ENCODE measurements at regions not wholly inside any gene's neighbourhood (a gene's known extent, or its start where the extent isn't known, plus 50 kb on each side); places are given as distances from the start of the nearest gene placed in this dataset.

DNA sequence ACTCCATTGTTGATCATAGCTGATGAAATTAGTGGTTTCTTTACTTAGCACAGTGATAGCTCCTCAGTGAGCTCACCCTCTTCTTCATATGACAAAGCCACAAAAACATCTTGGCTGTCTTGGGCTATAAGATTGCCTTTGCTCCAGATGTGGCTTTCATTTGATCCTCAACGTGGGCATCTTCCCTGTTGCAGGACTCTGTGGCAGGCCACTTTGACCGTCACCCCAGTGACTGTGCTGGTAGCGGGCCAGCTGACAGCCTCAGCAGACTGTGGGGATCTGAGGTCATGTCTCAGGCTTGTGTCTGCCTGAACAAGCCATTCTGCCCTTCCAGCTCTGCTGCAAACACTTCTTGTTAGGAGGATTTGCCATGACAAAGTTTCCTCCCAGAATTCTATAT is 422.2 kb downstream of the NR2F1-AS1 start:
- DNase-seq: no peak

DNA sequence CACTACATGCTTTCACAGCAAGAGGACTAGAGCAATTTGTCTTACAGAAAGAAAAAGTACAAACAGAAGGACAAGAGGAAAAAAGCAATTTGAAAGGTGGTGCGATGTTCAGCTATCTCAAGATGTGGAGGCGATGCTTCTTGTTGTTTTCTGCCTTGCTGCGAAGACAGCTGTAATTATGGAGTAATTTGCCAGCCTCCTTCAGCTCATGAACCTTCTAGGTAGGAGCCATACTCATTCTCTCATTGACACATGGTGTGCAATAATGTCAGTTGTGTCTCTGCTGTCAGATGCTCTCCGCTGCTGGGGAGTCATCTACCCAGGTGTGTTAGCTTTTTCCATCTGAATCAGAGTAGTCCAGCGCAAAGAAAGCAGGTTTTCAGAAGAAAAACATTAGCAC is 424.5 kb downstream of the NR2F1-AS1 start:
- DNase-seq: no peak

DNA sequence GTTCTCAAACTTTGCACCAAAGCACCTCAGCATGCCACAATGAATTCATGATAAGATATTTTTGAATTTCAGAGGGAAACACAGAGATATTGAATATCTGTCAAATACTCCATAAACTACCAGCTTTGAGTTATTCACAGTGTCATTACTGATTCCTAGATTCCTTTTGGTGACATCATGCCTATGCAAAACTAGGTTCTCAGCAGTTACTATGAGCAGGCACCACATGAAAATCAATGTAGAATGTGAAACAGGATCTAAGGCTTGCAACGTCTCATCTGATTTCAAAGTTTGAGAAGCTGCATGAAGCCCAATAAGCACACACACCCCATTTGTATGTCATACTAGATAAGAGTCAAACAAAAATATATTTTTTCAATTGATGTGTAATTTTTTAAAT is 426.5 kb downstream of the NR2F1-AS1 start:
- no peak for DNase-seq

DNA sequence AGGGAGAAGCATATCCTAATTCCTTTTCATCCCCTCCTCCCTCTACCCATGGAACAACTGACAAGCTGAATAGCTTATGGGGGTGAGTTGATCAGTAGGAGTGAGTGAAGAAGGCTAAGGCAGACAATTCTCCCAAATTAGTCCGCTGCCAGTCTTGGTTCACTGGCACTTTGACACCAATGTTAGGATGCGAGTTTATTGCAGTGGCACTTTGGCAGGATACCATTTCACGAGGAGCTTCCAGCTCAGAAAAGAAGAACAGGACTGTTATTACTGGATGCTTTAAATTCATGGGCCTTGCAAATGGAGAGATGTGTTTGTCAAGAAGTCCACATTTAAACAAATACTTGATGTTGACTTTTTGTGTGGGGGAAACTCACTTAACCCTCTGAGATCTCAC is 427.6 kb downstream of the NR2F1-AS1 start:
- no peak for DNase-seq

DNA sequence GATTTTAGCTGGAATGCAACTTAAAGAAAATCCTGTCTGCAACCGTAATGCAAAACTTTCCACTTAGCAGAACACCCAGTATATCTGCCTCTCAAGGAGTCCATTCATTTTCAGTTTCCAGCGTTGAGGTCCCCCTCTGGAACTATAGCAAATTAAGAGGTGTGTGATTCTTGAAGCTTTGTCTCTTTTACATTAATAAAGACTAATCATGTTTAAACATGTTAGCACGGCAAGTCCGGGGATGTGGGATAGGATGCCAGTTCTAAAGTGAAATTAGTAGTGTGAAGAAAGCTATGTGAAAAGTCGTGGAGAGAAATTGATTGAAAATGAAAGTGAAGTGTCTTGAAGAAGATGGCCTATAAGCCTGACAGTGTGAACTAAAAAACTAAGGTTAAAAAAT is 429.1 kb downstream of the NR2F1-AS1 start:
- no peak for DNase-seq

DNA sequence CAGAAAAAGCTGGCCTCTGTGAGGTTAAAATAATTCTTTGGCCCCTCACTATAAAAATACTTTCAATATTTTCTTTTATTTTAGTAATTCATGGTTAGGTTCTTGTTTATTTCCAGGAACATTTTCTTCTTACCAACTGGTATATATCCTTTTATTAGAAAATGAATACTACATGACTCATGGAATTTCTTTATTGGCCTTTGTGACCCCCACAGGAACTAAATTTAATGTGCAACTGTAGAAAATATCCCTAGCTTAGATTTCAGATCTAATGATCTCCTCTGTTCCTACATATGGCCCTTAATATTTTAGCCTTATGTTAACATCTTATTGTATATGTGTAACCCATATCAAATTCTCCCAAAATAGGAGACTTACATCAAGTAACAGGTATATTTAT is 429.9 kb downstream of the NR2F1-AS1 start:
- DNase-seq: no peak

DNA sequence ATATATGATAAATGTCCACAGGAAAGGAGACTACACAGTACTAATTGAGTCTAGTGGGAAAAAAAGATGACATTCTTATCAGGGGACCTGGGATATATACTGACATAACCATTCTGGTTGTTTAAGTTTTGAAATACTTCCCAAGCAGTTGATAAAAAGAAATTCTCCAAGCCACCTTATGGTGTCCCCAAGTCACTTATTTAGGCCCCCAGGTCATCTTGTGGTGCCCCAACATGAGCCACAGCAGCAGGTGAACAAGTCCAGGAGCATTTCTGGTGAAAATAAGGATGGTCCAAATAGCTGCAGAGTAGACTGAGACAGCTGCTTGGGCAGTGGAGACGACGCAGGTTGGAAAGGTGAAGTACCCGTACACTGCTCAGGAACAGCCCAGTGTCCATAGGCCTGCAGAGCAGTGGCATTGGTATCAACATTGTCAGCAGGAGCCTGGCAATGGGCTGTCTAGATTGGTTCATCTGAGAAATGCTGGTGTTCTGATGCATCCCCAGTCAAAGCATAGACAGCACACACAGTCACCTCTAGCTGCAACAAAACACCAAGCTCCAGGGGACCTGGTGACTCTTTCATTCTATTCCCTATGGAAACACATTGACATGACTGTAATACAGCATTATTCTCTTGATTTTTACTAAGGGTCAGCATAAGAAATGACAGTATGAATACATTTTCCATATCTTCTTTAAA is 430.6 kb downstream of the NR2F1-AS1 start:
- no peak for DNase-seq

DNA sequence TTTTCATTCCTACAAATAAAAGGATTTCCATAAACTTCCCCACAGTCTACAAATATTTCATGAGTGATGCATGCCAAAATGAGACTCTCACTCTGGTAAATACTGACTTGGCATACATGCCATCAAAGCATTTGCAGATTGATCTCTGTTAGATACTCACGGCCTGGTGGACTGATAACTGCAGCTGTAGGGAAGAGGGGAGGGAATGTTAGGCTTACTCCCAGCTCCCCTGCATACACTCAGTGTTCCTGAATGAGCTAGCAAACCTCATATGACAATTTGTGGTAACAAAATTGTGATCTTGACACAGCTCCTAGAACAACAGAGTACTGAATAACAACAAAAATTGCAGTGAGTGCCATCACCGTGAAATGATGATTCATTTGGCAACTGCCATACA is 435.3 kb downstream of the NR2F1-AS1 start:
- no peak for DNase-seq

DNA sequence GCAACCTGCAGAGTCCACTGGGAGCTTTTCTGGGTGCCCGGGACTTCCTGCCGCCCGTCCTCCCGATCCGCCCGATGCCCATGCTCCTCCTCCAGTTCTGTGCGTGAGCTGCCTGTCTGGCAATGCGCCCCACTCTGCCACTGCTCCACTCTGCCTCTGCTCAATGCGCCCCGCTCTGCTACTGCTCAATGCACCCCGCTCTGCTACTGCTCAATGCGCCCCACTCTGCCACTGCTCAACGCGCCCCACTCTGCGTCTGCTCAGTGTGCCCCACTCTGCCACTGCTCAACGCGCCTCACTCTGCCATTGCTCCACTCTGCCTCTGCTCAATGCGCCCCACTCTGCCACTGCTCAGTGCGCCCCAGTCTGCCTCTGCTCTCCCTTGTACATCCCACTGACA is 436.0 kb downstream of the NR2F1-AS1 start:
- DNase-seq: no peak

DNA sequence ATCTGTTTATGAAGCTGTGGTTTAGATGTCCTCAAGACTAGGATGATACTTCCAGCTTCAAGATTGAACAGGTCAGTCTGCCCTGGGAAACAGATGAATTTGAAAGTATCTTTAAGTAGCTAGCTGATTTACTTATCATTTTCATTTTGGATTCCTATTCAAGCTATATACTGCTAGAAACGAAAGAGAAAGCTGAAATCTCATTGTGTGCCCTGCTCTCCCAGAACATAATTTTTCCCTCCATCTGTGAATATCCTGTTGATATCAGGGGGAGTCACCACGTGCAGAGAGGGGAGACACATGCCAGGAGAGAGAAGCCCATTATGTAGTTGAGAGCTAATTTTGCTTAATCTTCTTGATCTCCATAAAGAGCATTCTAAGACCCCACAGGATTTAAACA is 439.1 kb downstream of the NR2F1-AS1 start:
- DNase-seq: no peak

DNA sequence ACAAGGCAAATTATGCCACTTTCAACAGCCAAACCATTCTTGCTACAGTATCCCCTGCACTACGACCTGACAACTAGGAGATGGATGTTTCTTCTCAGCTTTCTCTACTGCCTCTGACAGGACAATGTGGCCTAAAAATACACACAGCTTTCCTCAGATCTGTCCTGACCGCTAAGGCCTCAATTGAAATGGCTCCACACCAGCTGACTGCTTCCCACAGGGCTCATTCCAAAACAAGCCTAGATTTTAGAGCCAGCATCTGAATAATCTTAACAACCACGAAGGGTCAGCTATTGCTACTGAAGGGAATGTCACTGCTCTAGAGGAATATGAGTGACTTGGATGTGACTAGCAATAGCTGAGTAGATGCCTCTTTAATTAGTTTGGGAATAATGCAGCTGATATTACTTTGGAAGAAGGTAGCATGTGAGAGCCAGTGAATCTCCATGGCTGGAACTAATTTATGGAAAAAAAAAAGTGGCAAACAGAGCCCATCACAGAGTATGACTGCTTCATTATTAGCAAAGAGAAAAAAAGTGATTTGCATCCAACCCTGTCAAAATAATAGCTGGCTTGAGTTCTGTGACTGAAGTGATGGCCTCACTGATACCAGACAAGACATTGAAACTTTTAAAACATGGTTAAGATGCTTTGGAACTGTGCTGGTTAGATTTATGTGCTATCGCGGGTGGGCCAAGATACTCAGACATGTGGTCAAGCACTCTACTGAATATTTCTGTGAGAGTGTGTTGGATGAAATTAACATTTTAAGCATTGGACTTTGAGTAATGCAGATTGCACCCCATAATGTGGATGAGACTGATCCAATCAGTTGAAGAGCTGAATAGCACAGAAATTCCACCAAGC is 450.2 kb downstream of the NR2F1-AS1 start:
- no peak for DNase-seq

DNA sequence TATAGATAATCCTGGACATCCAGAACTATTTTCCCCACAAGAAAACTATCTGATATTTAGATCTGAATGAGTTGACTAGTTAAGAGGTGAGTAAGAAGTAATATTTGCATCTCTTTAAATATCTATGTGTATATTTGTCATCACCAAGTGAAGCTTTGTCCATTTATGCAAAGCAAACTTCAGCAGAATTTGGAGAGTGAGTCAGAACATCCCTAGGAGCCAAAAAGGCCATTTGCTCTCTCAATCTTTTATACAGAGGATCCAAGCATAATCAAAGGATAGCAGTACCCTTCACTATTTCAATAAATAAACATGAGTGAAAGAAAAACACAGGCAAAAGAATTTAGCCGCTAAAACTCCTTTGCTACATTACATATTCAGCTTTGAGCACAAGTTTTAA is 454.4 kb downstream of the NR2F1-AS1 start:
- no peak for DNase-seq

DNA sequence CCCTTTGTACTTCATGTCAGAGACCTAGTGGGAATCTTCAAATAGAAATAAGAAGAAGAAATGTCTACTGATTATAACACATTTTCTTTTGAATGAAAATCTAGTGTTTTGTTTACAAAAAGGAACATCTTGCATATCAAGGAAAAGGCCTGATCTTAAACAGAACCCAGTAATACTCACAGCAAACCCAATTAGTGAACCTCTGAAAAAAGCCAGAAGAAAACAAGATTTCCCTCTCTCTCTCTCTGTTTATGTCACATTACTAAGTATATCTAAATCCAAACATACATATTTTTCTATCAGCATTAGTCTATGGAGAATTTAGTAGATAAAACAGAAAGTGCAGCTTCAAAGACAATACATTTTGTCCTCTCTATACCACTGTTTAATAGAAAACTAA is 457.9 kb downstream of the NR2F1-AS1 start:
- DNase-seq: no peak

DNA sequence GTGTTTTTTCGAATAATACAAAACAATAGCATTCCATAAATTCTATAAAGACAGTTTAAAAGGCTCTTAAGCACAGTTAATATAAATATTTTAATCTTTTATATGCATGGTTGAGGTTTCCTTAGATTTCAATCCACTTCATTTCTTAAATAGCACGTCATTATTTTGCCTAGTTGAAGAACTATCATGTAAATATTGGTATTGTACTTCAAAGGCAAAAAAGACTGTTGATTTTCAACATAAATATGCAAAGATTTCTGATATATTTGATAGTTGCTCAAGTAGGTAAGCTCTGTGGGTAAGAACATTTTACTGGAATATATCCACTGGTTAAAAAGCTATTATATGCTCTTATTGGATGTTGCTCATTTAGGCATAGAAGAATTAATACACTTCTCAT is 458.6 kb downstream of the NR2F1-AS1 start:
- no peak for DNase-seq

DNA sequence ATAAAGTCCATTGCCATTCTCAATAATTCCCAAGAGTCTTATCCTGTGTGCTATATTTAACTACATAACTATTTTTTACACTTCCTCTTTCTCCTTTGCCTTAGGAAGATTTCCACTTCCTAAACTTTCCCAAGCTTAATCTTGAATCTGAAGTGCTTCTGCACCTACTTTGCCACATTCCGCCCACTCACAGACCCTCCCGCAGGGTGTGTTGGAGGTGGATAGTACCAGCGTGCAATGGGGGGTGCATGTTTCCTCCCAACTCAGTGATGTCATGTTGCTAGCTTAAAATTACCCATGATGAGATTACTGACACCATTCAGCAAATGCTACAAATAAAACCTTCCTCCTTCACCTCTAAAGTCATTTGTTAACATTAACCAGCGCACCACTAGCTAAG is 460.2 kb downstream of the NR2F1-AS1 start:
- no peak for DNase-seq

DNA sequence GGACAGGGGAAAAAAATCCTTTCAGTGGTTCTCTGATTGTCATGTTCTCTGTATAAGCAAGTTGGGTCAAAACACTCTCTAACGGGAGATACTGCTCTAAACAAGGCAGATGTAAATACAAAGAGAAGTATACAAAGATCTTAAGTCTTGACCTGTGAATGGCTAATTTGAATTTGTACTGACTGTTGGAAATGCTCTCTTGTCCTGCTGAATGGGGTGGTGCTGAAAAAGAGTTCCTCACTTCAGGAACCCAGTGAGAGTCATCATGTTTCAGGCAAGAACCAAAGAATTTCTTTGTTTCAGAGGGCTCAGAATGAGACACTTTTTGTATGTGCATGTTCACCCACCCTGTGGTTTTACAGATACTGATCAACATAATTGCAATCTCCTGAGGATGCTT is 461.0 kb downstream of the NR2F1-AS1 start:
- no peak for DNase-seq

DNA sequence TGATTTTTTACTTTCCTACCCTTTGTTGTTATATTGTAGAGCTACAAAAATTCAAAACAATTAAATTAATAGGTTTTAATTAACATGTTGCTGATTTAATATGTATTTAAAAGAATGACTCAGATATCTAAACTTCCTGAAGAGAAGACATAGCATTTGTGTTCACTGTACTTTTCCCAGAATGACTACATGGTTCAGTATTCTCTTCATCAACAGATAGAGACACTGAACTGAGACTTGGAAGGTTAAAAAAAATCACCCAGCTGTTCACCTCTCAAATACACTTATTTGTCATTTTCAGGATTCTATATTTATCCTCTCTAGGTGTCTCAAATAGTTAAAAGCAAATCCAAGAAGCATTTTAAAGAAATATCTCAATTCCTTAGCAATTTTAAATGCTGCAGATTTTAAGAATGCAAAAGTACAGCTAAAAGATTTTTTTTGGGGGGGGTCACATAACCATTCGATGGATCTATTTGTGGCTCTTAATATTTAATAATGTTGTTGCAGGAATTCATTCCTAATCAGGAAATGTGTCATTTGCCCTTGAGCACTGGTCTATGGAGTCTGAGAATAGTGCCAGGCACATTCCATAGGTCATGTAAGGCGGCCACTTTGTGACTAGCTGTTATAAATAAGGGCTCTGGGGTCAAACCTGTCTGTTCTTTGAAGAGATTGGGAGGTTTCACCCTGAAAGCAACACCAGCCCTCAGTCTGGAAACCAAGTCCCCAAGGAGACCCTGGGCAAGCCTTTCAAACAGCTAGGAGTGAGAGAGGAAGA is 463.1 kb downstream of the NR2F1-AS1 start:
- no peak for DNase-seq

DNA sequence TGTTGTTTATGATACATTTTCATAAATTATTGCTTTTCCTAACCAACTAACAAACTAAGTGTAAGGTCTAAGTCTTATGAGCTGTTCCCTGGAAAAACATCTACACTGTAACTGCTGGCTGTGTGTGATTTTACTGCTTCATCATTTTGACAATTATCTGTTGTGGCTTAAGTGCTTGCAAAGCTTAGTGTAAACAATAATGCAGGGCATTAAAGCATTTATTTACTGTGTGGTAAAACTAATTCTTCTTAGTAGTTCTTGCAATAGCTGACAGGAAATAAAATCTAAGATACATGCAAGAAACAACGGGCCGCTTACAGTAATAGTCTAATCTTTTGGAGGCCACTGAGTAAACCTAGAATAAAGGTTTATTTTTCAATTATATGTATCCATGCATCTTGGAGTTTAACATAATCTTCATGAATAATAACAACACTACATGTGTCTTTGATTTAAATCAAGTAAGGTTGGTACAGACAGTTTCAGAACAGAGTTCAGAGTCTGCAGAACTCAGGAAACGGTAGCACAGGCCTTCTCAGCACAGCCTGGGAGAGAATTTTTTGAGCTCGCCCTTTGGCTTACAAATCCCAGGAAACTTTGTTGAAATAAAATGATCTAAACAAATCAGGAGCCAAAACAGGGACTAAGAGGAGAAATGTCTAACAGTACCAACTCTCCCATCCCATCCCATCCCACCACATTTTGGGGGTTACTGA is 473.1 kb downstream of the NR2F1-AS1 start:
- no peak for DNase-seq

DNA sequence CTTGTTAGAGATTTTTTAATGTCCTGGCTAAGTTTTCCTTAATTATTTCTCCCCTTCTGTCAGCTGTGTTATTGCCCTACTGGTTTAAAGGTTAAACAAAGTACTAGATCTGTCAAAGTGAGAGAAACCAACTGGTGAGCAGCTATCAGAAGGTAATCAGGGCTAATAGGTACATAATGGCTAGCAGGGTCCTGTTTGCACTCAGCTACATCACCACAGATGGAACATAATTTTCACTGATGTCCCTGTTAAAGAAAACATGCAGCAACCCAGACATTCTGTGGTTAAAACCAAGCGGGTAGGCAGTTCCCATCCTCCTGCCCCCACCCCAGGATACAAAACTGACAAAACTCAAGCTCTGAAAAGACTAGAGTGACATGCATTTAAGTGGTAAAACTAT is 473.9 kb downstream of the NR2F1-AS1 start:
- DNase-seq: no peak

DNA sequence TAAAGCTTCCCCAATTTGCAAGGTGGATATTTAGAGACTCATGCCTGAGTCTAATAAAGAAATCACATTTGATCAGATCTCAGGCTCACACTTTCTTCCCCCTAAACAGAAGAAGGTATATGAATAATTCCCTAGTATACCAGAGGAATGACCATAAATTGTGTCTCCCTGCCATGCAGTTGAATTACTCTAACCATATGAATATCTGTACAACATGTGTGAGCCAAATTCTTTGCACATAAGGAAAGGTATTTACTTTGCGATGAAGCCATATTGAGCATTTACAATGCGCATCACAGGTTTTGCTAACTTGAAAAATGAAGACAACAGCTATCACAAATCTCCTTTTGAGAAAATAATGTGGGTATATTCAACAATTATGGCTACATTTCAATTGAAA is 479.4 kb downstream of the NR2F1-AS1 start:
- no peak for DNase-seq

DNA sequence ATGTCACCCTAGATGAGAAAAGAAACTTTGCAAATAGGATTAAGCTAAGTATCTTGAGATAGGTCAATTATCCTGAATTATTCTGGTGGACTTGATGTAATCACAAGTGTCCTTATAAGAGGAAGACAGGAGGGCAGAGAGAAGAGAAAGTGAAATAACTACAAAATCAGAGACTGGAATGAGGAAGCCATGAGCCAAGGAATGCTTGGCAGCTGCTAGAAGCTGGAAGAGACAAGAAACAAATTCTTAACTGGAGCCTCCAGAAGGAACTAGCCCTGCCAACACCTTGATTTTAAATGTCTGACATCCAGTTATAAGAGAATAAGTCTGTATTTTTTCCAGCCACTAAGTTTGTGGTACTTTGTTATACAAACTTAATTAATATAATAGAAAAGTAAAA is 480.0 kb downstream of the NR2F1-AS1 start:
- no peak for DNase-seq

DNA sequence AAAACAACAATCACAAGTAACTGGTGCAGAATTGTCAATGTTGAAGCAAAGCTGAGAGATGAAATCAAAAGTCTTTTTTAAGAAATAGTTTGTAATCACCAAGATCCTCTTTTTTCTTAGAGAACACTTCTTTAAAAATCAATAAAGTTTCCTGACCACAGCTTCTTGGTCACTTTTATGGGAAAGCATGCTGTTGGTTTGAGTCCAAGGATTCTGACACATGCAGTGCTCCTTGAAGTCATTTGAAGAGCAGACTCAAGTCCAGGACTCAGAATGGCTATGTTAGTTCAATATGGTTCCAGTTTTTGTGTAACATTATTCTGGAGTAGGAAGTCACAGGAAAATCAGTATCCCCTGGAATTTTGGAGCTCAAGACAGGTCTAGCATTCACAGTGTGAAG is 480.6 kb downstream of the NR2F1-AS1 start:
- DNase-seq: no peak

DNA sequence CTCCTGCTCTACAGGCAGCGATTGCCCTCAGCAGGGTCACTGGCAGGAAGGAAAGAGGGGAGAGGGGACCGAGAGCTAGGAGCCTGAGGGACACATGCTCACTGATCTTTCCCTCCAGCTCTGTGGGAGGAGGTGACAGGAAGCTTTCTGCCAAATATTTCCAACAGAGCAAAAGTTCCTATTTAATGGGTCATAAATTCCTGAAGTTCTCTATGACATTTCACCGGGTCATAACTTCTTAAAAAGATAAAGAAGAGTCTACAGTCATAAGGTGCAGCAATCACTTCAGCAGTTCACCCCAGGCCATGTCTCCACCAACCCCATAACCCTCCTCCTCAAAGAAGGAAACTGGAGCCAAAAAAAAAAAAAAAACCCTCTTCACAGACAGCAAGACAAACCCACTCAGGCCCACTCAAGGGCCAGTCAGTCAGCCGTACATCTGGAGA is 481.1 kb downstream of the NR2F1-AS1 start:
- no peak for DNase-seq
